Cardiac fibroblast (primary cell): ENCODE measurements at regions not wholly inside any gene's neighbourhood (a gene's known extent, or its start where the extent isn't known, plus 50 kb on each side); places are given as distances from the start of the nearest gene placed in this dataset.

ENCODE experiments used
- DNase-seq, 2 donors: peaks; one replicate each; pipeline versions ENCODE4 v3.0.0 to v3.0.0-alpha.2; 2010; ENCODE audit warnings: low read depth in 2 of 2
- H3K4me3 ChIP-seq, 2 donors: replicated peaks in 1 of 2; 1 replicate in 1 of 2; 2 replicates in 1 of 2; pipeline ENCODE4 v1.5.1; 2011; ENCODE audit warnings: low read depth in 2 of 2, low read length in 2 of 2, mild to moderate bottlenecking in 2 of 2, moderate library complexity in 1 of 2
- TF ChIP-seq, protein P1 (sequence below): IDR thresholded peaks from one replicate; pipeline ENCODE4 v1.5.1; 2011; ENCODE audit warnings: low read depth, mild to moderate bottlenecking, low read length, inconsistent platforms

GRCh38 chr15:69830430-69830829 lies 267.3 kb downstream of the TLE3 start:
- TF ChIP-seq, protein P1, sequence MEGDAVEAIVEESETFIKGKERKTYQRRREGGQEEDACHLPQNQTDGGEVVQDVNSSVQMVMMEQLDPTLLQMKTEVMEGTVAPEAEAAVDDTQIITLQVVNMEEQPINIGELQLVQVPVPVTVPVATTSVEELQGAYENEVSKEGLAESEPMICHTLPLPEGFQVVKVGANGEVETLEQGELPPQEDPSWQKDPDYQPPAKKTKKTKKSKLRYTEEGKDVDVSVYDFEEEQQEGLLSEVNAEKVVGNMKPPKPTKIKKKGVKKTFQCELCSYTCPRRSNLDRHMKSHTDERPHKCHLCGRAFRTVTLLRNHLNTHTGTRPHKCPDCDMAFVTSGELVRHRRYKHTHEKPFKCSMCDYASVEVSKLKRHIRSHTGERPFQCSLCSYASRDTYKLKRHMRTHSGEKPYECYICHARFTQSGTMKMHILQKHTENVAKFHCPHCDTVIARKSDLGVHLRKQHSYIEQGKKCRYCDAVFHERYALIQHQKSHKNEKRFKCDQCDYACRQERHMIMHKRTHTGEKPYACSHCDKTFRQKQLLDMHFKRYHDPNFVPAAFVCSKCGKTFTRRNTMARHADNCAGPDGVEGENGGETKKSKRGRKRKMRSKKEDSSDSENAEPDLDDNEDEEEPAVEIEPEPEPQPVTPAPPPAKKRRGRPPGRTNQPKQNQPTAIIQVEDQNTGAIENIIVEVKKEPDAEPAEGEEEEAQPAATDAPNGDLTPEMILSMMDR = no peak
- DNase-seq = no peak
- H3K4me3 ChIP-seq = no peak overlapping the region

GRCh38 chr15:69830876-69831275 lies 266.8 kb downstream of the TLE3 start:
- TF ChIP-seq, protein P1 = no peak

GRCh38 chr15:69834267-69834666 lies 263.4 kb downstream of the TLE3 start:
- no peak overlapping the region for H3K4me3 ChIP-seq
- TF ChIP-seq, protein P1 = no peak
- DNase-seq = no peak

More at GRCh38 chr15:69830876-69831275, 266.8 kb downstream of the TLE3 start:
- no peak overlapping the region for H3K4me3 ChIP-seq
- no peak for DNase-seq

DNA sequence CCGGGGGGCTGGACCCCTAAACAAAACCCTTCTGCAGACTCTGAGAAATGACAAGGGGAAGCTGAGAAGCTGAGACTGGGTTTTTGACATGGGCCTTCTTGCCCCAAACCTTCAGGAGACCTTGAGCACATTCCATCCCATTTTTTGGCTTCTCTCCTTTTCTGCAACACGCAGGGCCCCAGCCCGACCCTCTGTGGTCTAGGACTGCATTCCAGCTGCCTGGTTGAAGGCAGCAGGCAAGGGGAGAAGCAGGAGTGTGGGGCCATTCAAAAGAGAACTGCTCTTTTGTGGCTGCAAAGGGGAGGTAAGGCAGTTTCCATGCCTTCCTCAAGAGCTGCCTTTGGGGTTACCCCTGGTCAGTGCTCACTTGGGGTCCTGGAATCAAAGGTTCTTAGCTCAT lies 263.0 kb downstream of the TLE3 start:
- TF ChIP-seq, protein P1 = no peak
- DNase-seq = peak in 1 of 2 donors; percentile 33
- H3K4me3 ChIP-seq = no peak overlapping the region

- TF ChIP-seq, protein P1 = no peak
- no peak for DNase-seq
- H3K4me3 ChIP-seq = no peak overlapping the region
Measured at GRCh38 chr15:69836048-69836447, 261.7 kb downstream of the TLE3 start.

DNA sequence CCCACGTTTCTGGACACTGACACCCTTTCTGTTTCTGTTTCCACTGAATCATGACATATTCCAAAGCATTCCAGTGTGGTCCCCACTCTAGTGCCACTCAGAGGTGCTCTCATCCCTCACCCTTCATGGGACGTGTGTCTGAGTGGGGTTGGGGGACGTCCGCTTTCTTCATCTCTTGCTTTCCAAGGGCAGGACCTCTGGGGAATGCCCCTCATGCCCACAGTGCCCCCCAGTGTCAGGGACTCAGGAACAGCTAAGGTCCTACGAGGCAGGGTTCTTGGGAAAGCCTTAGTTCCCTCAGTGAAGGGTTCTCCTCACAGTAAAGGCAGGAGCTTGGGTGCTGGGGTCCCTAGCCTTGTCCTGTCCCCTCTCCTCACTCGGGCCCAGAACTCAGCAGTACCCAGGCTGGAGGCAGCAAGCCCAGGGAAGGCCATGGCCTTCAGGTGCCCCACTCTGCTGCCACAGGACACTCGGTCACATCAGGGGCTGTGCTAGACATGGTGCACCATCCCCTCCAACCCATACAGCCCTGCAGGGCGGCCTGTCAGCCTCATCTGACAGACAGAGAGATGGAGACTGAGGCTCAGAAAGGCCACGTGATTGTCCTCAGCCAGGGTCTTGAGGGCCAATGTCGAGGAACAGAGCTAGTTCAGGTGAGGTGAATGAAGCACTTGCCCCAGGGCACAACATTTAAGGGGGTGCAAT lies 261.0 kb downstream of the TLE3 start:
- TF ChIP-seq, protein P1 = no peak
- H3K4me3 ChIP-seq = no peak overlapping the region
- no peak for DNase-seq

GRCh38 chr15:69838338-69838737 lies 259.4 kb downstream of the TLE3 start:
- TF ChIP-seq, protein P1 = no peak
- no peak for DNase-seq
- no peak overlapping the region for H3K4me3 ChIP-seq
